ENCODE measurements at regions not wholly inside any gene's neighbourhood (a gene's known extent, or its start where the extent isn't known, plus 50 kb on each side); places are given as distances from the start of the nearest gene placed in this dataset.

DNA sequence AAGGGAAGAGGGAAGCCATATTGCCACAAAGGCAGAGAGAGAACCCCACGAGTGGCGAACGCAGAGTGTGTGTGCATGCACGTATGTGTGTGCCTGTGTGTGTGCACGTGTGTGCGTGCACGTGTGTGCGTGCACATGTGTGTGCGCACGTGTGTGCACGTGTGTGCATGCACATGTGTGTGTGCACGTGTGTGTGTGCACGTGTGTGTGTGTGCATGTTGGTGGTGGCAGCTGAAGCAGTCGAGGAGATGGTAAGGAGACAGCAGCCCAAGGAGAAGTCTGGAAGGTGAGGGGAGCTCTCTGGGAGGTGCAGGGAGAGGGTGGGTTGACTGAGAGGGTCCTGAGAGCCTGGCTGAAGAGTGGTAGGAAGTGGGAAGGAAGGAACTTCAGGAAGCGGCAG lies 94.1 kb upstream of the NECTIN1 start:
- TF ChIP-seq, protein P1, sequence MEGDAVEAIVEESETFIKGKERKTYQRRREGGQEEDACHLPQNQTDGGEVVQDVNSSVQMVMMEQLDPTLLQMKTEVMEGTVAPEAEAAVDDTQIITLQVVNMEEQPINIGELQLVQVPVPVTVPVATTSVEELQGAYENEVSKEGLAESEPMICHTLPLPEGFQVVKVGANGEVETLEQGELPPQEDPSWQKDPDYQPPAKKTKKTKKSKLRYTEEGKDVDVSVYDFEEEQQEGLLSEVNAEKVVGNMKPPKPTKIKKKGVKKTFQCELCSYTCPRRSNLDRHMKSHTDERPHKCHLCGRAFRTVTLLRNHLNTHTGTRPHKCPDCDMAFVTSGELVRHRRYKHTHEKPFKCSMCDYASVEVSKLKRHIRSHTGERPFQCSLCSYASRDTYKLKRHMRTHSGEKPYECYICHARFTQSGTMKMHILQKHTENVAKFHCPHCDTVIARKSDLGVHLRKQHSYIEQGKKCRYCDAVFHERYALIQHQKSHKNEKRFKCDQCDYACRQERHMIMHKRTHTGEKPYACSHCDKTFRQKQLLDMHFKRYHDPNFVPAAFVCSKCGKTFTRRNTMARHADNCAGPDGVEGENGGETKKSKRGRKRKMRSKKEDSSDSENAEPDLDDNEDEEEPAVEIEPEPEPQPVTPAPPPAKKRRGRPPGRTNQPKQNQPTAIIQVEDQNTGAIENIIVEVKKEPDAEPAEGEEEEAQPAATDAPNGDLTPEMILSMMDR (conservative IDR thresholded peaks at IDR 0.05; ENCODE audit: low read depth, low read length) = no peak
- TF ChIP-seq RCOR1 (IDR thresholded peaks at IDR 0.05; ENCODE audit: insufficient replicate concordance, low read length) (no peak), POLR2A (IDR thresholded peaks at IDR 0.05; ENCODE audit: low read depth, low read length) (no peak), CEBPB (IDR thresholded peaks at IDR 0.05; ENCODE audit: low read depth, low read length) (no peak), MAZ (IDR thresholded peaks at IDR 0.05; ENCODE audit: borderline replicate concordance, low read depth, low read length) (no peak), MAFK (IDR thresholded peaks at IDR 0.05; ENCODE audit: low read depth, low read length) (no peak), RAD21 (IDR thresholded peaks at IDR 0.05; ENCODE audit: low read length) (no peak), CHD1 (IDR thresholded peaks at IDR 0.05; ENCODE audit: low read depth, low read length) (no peak)
- TF ChIP-seq, protein P2, sequence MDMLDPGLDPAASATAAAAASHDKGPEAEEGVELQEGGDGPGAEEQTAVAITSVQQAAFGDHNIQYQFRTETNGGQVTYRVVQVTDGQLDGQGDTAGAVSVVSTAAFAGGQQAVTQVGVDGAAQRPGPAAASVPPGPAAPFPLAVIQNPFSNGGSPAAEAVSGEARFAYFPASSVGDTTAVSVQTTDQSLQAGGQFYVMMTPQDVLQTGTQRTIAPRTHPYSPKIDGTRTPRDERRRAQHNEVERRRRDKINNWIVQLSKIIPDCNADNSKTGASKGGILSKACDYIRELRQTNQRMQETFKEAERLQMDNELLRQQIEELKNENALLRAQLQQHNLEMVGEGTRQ (IDR thresholded peaks at IDR 0.05; ENCODE audit: low read depth, low read length) = no peak
- TF ChIP-seq, protein P3, sequence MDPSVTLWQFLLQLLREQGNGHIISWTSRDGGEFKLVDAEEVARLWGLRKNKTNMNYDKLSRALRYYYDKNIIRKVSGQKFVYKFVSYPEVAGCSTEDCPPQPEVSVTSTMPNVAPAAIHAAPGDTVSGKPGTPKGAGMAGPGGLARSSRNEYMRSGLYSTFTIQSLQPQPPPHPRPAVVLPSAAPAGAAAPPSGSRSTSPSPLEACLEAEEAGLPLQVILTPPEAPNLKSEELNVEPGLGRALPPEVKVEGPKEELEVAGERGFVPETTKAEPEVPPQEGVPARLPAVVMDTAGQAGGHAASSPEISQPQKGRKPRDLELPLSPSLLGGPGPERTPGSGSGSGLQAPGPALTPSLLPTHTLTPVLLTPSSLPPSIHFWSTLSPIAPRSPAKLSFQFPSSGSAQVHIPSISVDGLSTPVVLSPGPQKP (IDR thresholded peaks at IDR 0.05; ENCODE audit: borderline replicate concordance, low read depth, low read length) = no peak

All from IMR-90 (cell line).